B cell (primary cell): ENCODE measurements at regions not wholly inside any gene's neighbourhood (a gene's known extent, or its start where the extent isn't known, plus 50 kb on each side); places are given as distances from the start of the nearest gene placed in this dataset.

Experiments
- ATAC-seq: fragments of 200-7000 bp; cut with Tn5 transposase; one replicate; pipeline ENCODE4 v1.10.0; 2021; ENCODE audit warnings: low read depth, mild to moderate bottlenecking, moderate number of reproducible peaks, moderate library complexity
- CTCF ChIA-PET: fragments of 350-600 bp; sonication (Branson Sonifier 250); formaldehyde crosslinking; loops from one replicate; lab custom pipeline; 2021; ENCODE audit warnings: antibody characterized with exemption, inconsistent platforms; lab: Charles Lee
- POLR2A ChIA-PET: fragments of 350-600 bp; sonication (Branson Sonifier 250); formaldehyde crosslinking; loops from one replicate; lab custom pipeline; 2021; ENCODE audit warnings: antibody characterized with exemption; lab: Charles Lee
- DNase-seq: peaks from one replicate; pipeline ENCODE4 v3.0.0; 2013
- H2AFZ ChIP-seq: 2 replicates; pipeline ENCODE4 v1.6.1; 2012; ENCODE audit warnings: mild to moderate bottlenecking, low read depth, low read length; ENCODE audit not compliant: insufficient read depth, poor library complexity, severe bottlenecking
- H3K27ac ChIP-seq, 2 donors: 1 replicate in 1 of 2; 2 replicates in 1 of 2; pipeline ENCODE4 v1.5.1; 2012 to 2013; ENCODE audit warnings: low read length in 2 of 2, mild to moderate bottlenecking in 2 of 2, moderate library complexity in 1 of 2
- H3K27me3 ChIP-seq, 4 experiments: fragments of 200-600 bp in 1 of 4; sonication (generic) in 1 of 4; replicated peaks in 1 of 4; 1 replicate in 2 of 4; 2 replicates in 2 of 4; pipeline versions ENCODE4 v1.6.1 to v1.7.0; 2013 to 2016; ENCODE audit warnings: low read length in 3 of 4, mild to moderate bottlenecking in 2 of 4, mixed read lengths in 1 of 4, moderate library complexity in 1 of 4; ENCODE audit not compliant: insufficient read depth in 4 of 4, control insufficient read depth in 3 of 4; ENCODE audit errors: control extremely low read depth in 1 of 4
- H3K36me3 ChIP-seq, 2 experiments: replicated peaks in 1 of 2; 1 replicate in 1 of 2; 2 replicates in 1 of 2; pipeline versions ENCODE4 v1.6.1 to v1.7.1; 2013; ENCODE audit warnings: low read length in 1 of 2; ENCODE audit not compliant: insufficient read depth in 2 of 2, control insufficient read depth in 1 of 2; ENCODE audit errors: control extremely low read depth in 1 of 2, extremely low read depth in 1 of 2
- H3K4me1 ChIP-seq, 2 donors: fragments of 200-600 bp in 1 of 2; sonication (generic) in 1 of 2; 1 replicate in 1 of 2; 2 replicates in 1 of 2; pipeline versions ENCODE4 v1.5.1 to v1.6.1; 2013 to 2017; ENCODE audit warnings: low read length in 2 of 2; ENCODE audit not compliant: control insufficient read depth in 2 of 2, insufficient read depth in 2 of 2
- H3K4me2 ChIP-seq: replicated peaks from 2 replicates; pipeline ENCODE3; 2012; ENCODE audit warnings: mild to moderate bottlenecking, low read depth, low read length; ENCODE audit not compliant: poor library complexity, severe bottlenecking
- H3K4me3 ChIP-seq, 5 experiments: fragments of 200-600 bp in 1 of 5; sonication (generic) in 1 of 5; 1 replicate in 3 of 5; 2 replicates in 2 of 5; pipeline versions ENCODE4 v1.5.1 to v1.7.0; 2011 to 2016; ENCODE audit warnings: low read length in 4 of 5, mild to moderate bottlenecking in 4 of 5, low read depth in 2 of 5, control low read depth in 1 of 5, moderate library complexity in 1 of 5; ENCODE audit not compliant: insufficient read depth in 1 of 5; ENCODE audit errors: control extremely low read depth in 1 of 5, extremely low read depth in 1 of 5
- H3K79me2 ChIP-seq: fragments of 200-600 bp; sonication (generic); one replicate; pipeline ENCODE4 v1.6.0; 2016; ENCODE audit warnings: low read length; ENCODE audit not compliant: control insufficient read depth, insufficient read depth
- H3K9ac ChIP-seq: fragments of 200-600 bp; sonication (generic); 2 replicates; pipeline ENCODE4 v1.6.1; 2017; ENCODE audit warnings: mild to moderate bottlenecking, low read length, moderate library complexity
- H3K9me3 ChIP-seq, 3 donors: one replicate each; pipeline versions ENCODE4 v1.6.1 to v1.7.1; 2013; ENCODE audit warnings: low read length in 2 of 3; ENCODE audit not compliant: control insufficient read depth in 2 of 3, insufficient read depth in 1 of 3; ENCODE audit errors: control extremely low read depth in 1 of 3
- H4K20me1 ChIP-seq: 2 replicates; pipeline ENCODE4 v1.6.0; 2012; ENCODE audit warnings: mild to moderate bottlenecking, low read length; ENCODE audit not compliant: insufficient read depth, control insufficient read depth, poor library complexity, severe bottlenecking
- H3K27ac Mint-ChIP-seq: one replicate; pipeline ENCODE4 v1.8.0; 2021; ENCODE audit warnings: mixed read lengths
- H3K27me3 Mint-ChIP-seq: one replicate; pipeline ENCODE4 v1.8.0; 2021; ENCODE audit warnings: mixed read lengths
- H3K4me1 Mint-ChIP-seq: one replicate; pipeline ENCODE4 v1.8.0; 2021; ENCODE audit warnings: mixed read lengths
- H3K4me3 Mint-ChIP-seq: one replicate; pipeline ENCODE4 v1.8.0; 2021; ENCODE audit warnings: mixed read lengths
- H3K9me3 Mint-ChIP-seq: one replicate; pipeline ENCODE4 v1.8.0; 2022; ENCODE audit warnings: mixed read lengths; ENCODE audit not compliant: insufficient read depth
- CTCF ChIP-seq: fragments of 200-600 bp; IDR thresholded peaks from one replicate; pipeline ENCODE4 v1.8.0; 2022; ENCODE audit warnings: antibody characterized with exemption, mild to moderate bottlenecking
- EZH2 ChIP-seq: IDR thresholded peaks from 2 replicates; pipeline ENCODE4 v1.6.1; 2012; ENCODE audit warnings: borderline replicate concordance, low read depth, mild to moderate bottlenecking, moderate library complexity, low read length; ENCODE audit not compliant: insufficient read depth, poor library complexity, severe bottlenecking
- WGBS: methylation state at CpG from one replicate; pipeline ENCODE4 v1.1.5; 2013; ENCODE audit warnings: missing lambda C conversion rate; ENCODE audit not compliant: insufficient coverage; 5-methylcytosine and 5-hydroxymethylcytosine counted together
- intact Hi-C: fragments of 100-400 bp; cut with micrococcal nuclease; formaldehyde crosslinking; loops from one replicate; pipeline ENCODE4 v1.10.0; 2022

- Mint-ChIP-seq H3K4me1 (no peaks in the 10 kb centered on the region), H3K9me3 (peaks cover 13% of the 10 kb centered on the region), H3K27me3 (no peaks in the 10 kb centered on the region), H3K4me3 (no peak overlapping the region), H3K27ac (no peak overlapping the region)
- TF ChIP-seq CTCF (no peak), EZH2 (no peak)
- ATAC-seq (no peak), DNase-seq (no peak)
- 69% methylated on average over 2 of the region's 5 CpGs for WGBS
- H2AFZ ChIP-seq: no peak overlapping the region
- ChIA-PET POLR2A (no interaction called here), CTCF (no interaction called here)
- no peaks in the 10 kb centered on the region for H3K4me1 ChIP-seq
- no peaks in the 10 kb centered on the region for H3K79me2 ChIP-seq
- H3K4me3 ChIP-seq: no peak overlapping the region
- H3K27me3 ChIP-seq: no peaks in the 10 kb centered on the region
- H3K4me2 ChIP-seq: no peak overlapping the region
- no peaks in the 10 kb centered on the region for H3K36me3 ChIP-seq
- peaks cover 0 to 9% (median 4%) of the 10 kb centered on the region in 3 donors for H3K9me3 ChIP-seq
- no peak overlapping the region for H3K9ac ChIP-seq
- no peaks in the 10 kb centered on the region for H4K20me1 ChIP-seq
- intact Hi-C loops: no loop called here
- H3K27ac ChIP-seq: no peak overlapping the region
Measured at GRCh38 chr11:112858289-112859023, 102.8 kb upstream of the NCAM1 start.

- no peaks in the 10 kb centered on the region for H3K27me3 Mint-ChIP-seq
- Histone ChIP-seq H2AFZ (no peak overlapping the region), H3K79me2 (no peaks in the 10 kb centered on the region), H4K20me1 (no peaks in the 10 kb centered on the region), H3K4me2 (no peak overlapping the region), H3K4me3 (no peak overlapping the region), H3K36me3 (no peaks in the 10 kb centered on the region), H3K27ac (no peak overlapping the region), H3K9ac (no peak overlapping the region), H3K9me3 (peaks cover 2 to 9% (median 4%) of the 10 kb centered on the region in 3 donors), H3K4me1 (no peaks in the 10 kb centered on the region), H3K27me3 (no peaks in the 10 kb centered on the region)
- ChIA-PET POLR2A (no interaction called here), CTCF (no interaction called here)
- no peak overlapping the region for H3K27ac Mint-ChIP-seq
- intact Hi-C loops: no loop called here
- WGBS: 86% methylated on average over 1 of the region's 3 CpGs
- no peaks in the 10 kb centered on the region for H3K4me1 Mint-ChIP-seq
- ATAC-seq (no peak), DNase-seq (no peak)
- no peak overlapping the region for H3K4me3 Mint-ChIP-seq
- peaks cover 13% of the 10 kb centered on the region for H3K9me3 Mint-ChIP-seq
- TF ChIP-seq EZH2: no peak
- TF ChIP-seq CTCF: no peak
Measured at GRCh38 chr11:112859787-112860186, 101.4 kb upstream of the NCAM1 start.
